Nephron progenitor cell (in vitro differentiated cells): ENCODE measurements at regions not wholly inside any gene's neighbourhood (a gene's known extent, or its start where the extent isn't known, plus 50 kb on each side); places are given as distances from the start of the nearest gene placed in this dataset.

Experiments
- DNase-seq: peaks from one replicate; pipeline ENCODE4 v3.0.0; 2021
- H3K27ac Mint-ChIP-seq: 2 replicates; pipeline ENCODE4 v1.8.0; 2021; ENCODE audit warnings: mild to moderate bottlenecking, moderate library complexity, mixed read lengths
- H3K27me3 Mint-ChIP-seq: 2 replicates; pipeline ENCODE4 v1.8.0; 2021; ENCODE audit warnings: mild to moderate bottlenecking, low read depth, mixed read lengths; ENCODE audit not compliant: poor library complexity
- H3K36me3 Mint-ChIP-seq: 2 replicates; pipeline ENCODE4 v1.8.0; 2021; ENCODE audit warnings: low read depth, mixed read lengths
- H3K4me1 Mint-ChIP-seq: 2 replicates; pipeline ENCODE4 v1.8.0; 2021; ENCODE audit warnings: mixed read lengths
- H3K4me3 Mint-ChIP-seq: 2 replicates; pipeline ENCODE4 v1.8.0; 2021; ENCODE audit warnings: mild to moderate bottlenecking, moderate library complexity, mixed read lengths
- H3K9me3 Mint-ChIP-seq: 2 replicates; pipeline ENCODE4 v1.8.0; 2021; ENCODE audit warnings: mild to moderate bottlenecking, moderate library complexity, mixed read lengths
- TF ChIP-seq, protein P1 (sequence below): fragments of 200-600 bp; sonication (generic); IDR thresholded peaks from 2 replicates; pipeline ENCODE4 v1.5.0; 2021; ENCODE audit warnings: antibody characterized with exemption

DNA sequence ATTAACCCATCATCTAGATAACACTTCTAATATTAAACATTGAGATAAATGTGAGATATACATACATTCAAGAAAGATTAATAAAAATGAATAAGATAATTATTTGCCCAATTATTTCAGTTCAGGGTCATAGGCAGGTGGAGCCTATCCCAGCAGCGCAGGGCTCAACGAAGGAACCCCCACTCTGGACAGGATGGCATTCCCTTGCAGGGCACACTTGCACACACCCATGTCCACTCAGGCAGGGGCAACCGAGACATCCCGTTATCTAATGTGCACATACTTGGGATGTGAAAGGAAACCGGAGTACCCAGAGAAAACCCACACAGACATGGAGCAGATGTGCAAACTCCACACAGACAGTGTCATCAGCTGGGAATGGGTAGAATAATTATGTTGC, 175.4 kb upstream of the CMC1 start:
- Mint-ChIP-seq H3K4me1 (no peaks in the 10 kb centered on the region), H3K27me3 (no peaks in the 10 kb centered on the region), H3K27ac (no peak overlapping the region), H3K36me3 (no peaks in the 10 kb centered on the region), H3K9me3 (peaks cover 11% of the 10 kb centered on the region), H3K4me3 (no peak overlapping the region)
- DNase-seq, result no peak
- TF ChIP-seq, protein P1, sequence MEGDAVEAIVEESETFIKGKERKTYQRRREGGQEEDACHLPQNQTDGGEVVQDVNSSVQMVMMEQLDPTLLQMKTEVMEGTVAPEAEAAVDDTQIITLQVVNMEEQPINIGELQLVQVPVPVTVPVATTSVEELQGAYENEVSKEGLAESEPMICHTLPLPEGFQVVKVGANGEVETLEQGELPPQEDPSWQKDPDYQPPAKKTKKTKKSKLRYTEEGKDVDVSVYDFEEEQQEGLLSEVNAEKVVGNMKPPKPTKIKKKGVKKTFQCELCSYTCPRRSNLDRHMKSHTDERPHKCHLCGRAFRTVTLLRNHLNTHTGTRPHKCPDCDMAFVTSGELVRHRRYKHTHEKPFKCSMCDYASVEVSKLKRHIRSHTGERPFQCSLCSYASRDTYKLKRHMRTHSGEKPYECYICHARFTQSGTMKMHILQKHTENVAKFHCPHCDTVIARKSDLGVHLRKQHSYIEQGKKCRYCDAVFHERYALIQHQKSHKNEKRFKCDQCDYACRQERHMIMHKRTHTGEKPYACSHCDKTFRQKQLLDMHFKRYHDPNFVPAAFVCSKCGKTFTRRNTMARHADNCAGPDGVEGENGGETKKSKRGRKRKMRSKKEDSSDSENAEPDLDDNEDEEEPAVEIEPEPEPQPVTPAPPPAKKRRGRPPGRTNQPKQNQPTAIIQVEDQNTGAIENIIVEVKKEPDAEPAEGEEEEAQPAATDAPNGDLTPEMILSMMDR, result no peak

DNA sequence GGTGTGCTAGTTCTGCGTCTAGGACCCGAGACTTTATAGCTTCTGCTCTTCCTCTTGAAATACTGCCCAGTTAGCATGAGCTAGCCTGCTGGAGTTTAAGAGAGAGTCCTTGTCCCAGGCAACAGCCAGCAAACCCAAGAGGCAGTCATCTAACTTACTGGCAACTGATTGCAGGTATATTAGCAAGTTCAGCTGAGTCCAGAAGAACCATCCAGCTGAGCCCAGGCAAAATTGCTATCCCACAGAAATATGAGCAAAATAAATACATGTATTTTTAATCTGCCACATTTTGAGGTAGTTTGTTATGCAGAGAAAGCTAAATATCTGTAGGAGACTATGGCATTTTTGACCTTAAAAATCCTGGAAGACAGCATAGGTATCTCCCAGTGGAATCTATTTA, 174.4 kb upstream of the CMC1 start:
- Mint-ChIP-seq H3K4me1 (no peaks in the 10 kb centered on the region), H3K27ac (no peak overlapping the region), H3K36me3 (no peaks in the 10 kb centered on the region), H3K27me3 (no peaks in the 10 kb centered on the region), H3K4me3 (no peak overlapping the region), H3K9me3 (peaks cover 11% of the 10 kb centered on the region)
- TF ChIP-seq, protein P1, result no peak
- no peak for DNase-seq

DNA sequence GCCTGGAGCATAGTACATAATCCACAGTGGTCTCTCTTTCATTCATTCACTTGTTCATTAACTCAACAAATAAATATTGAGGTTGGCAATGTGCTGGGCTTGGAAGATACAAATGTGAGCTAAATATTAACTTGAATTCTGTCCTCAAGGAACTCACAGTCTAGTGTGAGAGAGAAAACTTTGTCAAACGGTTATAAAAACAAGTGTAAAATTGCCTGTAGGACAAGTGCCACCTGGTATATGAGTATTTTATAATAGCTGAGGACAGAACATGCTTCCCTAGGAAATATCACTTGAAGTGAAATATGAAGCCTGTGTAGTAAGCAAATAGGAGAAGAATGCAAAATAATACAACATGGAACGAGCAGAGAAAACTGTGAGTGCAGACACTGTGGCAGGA, 173.1 kb upstream of the CMC1 start:
- Mint-ChIP-seq H3K9me3 (peaks cover 7% of the 10 kb centered on the region), H3K4me3 (no peak overlapping the region), H3K27me3 (no peaks in the 10 kb centered on the region), H3K36me3 (no peaks in the 10 kb centered on the region), H3K27ac (no peak overlapping the region), H3K4me1 (no peaks in the 10 kb centered on the region)
- TF ChIP-seq, protein P1, result no peak
- no peak for DNase-seq

DNA sequence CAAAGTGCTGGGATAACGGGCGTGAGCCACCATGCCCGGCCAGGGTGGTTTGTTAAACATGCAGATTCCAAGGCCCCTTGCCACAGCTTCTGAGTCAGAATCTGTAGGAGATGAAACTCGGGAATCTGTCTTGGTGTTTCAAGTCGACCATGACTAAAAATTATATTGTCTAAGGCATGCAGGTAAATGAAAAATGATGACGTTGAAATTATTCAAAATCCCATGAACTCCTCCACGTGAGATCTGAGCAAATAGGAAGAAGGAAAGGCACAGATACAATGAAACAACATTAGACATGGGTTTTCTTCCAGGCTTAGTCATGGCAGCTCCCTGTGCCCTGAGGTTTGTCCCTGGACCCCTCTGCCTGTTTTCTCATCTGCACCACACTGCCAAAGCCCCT, 172.0 kb upstream of the CMC1 start:
- no peak for DNase-seq
- H3K36me3 Mint-ChIP-seq, result no peaks in the 10 kb centered on the region
- TF ChIP-seq, protein P1, result no peak
- no peak overlapping the region for H3K27ac Mint-ChIP-seq
- H3K9me3 Mint-ChIP-seq, result peaks cover 7% of the 10 kb centered on the region
- no peaks in the 10 kb centered on the region for H3K27me3 Mint-ChIP-seq
- no peaks in the 10 kb centered on the region for H3K4me1 Mint-ChIP-seq
- no peak overlapping the region for H3K4me3 Mint-ChIP-seq

DNA sequence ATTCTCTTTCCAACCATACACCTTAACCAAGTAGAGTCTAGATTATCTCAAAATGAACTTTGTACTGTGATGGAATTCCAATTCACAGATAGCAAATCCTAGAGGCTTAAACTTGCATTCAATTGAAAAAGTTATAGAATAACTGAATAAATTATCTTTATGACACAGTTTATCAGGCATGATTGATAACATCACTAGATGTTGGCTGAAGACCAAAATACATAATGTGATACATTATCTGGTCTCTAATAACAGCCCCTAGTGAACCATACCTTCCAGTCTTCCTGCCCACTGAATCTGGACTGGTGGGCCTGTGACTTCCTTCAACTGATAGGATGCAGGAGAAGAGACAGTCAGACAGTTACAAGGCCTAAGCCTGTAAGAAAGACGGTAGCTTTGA, 165.2 kb upstream of the CMC1 start:
- Mint-ChIP-seq H3K27me3 (peaks cover 3% of the 10 kb centered on the region), H3K36me3 (no peaks in the 10 kb centered on the region), H3K9me3 (no peaks in the 10 kb centered on the region)

DNA sequence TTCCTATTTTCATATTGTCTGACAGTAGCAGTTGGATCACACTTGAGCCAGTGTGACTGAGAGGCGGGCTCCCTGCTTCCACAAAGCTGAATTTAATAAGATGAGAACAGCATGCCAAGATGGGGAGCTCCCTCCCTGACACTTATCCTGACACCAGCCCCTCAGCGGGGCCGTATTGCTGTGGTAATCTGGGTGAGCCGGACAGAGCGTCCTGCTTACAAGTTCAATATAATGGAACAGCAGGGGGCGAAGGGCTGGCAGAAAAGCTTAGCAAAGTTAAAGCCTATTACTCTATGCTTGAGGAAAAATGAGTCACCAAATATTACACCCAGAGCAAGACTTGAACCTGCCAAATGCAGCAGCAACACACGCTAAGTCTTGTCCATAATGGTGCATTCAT, 163.8 kb upstream of the CMC1 start:
- Mint-ChIP-seq H3K27ac (no peak overlapping the region), H3K36me3 (no peaks in the 10 kb centered on the region), H3K9me3 (no peaks in the 10 kb centered on the region), H3K4me3 (no peak overlapping the region), H3K4me1 (no peaks in the 10 kb centered on the region), H3K27me3 (peaks cover 3% of the 10 kb centered on the region)
- peak; percentile 2 for DNase-seq
- TF ChIP-seq, protein P1, result no peak

More for the DNA sequence above, 165.2 kb upstream of the CMC1 start:
- H3K4me1 Mint-ChIP-seq, result no peaks in the 10 kb centered on the region
- TF ChIP-seq, protein P1, result no peak
- H3K4me3 Mint-ChIP-seq, result no peak overlapping the region
- no peak for DNase-seq
- H3K27ac Mint-ChIP-seq, result no peak overlapping the region
